ENCODE measurements at regions not wholly inside any gene's neighbourhood (a gene's known extent, or its start where the extent isn't known, plus 50 kb on each side); places are given as distances from the start of the nearest gene placed in this dataset.
"Not testable (repeated sequence)": the region's sequence is repeated elsewhere in the genome, so short reads cannot be mapped to it uniquely, and the experiment has no call there.

DNA sequence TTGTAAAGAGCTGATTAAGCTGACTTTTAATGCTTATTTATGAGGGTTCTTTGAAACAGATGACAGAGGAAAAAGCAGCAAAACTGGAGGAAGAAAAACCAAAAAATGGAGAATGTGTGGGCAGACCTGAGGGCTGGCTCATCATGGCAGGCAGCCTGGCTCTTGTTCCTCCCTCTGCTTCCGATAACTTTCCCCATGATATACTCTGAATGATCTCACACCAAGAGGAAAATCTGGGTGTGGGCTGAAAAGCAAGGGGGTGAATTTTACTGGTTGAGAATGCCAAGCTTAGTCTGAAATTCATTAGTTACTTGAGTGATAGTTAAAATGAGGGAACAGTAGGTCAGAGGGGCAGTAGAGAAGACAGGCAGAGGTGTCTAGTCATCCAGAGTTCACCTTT is 330.1 kb upstream of the PRICKLE1 start:
- DNase-seq (ENCODE audit: low spot score), result no peak

DNA sequence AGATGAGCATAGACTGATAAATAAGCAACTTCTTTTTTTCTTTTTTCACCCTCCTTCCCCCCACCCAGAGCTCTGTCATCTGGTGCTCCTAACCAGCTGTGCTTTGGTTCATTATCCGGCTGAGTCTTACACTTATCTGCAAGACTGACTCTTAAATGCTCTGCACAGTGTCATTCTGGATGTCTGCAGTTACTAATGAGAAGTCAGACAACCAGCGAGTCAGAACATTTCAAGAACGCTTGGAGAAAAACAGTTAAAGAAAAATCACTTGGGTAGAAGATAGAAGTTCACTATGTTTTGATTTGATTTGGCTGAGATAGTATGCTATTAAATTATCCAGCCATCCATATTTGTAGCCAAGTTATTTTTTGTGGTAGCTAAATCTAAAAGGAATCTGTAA is 328.9 kb upstream of the PRICKLE1 start:
- DNase-seq (ENCODE audit: low spot score), result no peak

GRCh38 chr12:42916143-42916542 is 326.6 kb upstream of the PRICKLE1 start:
- no peak for DNase-seq (ENCODE audit: low spot score)

DNA sequence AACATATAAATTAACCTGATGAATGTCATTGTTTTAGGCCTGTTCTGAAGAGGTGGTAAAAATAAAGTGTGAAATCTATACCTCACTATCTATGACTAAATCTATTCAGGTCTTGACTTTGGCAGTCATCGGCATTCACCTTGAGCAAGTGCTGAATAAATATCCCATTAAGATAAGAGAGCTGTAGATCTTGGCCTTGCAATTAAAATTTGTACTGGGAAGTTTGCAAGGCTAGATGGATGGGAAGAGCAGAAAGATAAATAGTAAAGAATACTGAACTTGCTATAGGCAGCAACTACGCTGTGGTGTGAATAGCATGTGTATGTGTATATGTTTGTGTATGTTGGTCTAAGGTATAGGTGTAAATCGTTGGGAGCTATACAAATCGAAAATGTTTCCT is 325.9 kb upstream of the PRICKLE1 start:
- DNase-seq (ENCODE audit: low spot score), result no peak

DNA sequence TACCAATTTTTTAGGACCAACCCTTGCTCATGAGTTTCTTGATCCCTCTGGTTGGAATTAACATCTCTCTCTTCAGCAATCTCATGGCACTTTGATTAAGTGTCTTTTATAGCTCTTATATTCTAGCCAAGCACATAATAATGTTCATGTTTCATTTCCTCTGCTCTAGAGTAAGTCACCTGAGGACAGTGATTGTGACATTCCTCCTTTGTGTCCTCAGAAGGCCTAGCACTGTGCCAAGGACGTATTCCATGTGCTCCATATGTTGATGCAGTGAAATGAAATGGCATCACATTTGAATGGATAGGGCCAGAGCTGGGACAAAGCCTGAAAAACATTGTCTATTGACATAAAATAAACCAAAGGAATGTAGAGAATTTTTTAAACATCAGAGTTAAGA is 322.8 kb upstream of the PRICKLE1 start:
- DNase-seq (ENCODE audit: low spot score), result no peak

- no peak for DNase-seq (ENCODE audit: low spot score)
Measured at GRCh38 chr12:42910656-42911055, 321.1 kb upstream of the PRICKLE1 start.

GRCh38 chr12:42908712-42909111 is 319.2 kb upstream of the PRICKLE1 start:
- no peak for DNase-seq (ENCODE audit: low spot score)

- not testable (repeated sequence) for DNase-seq (ENCODE audit: low spot score)
Measured at GRCh38 chr12:42906801-42907200, 317.3 kb upstream of the PRICKLE1 start.

GRCh38 chr12:42905419-42905705 is 315.8 kb upstream of the PRICKLE1 start:
- DNase-seq (ENCODE audit: low spot score), result no peak

GRCh38 chr12:42904683-42905418 is 315.3 kb upstream of the PRICKLE1 start:
- DNase-seq (ENCODE audit: low spot score), result peak; percentile 1

DNA sequence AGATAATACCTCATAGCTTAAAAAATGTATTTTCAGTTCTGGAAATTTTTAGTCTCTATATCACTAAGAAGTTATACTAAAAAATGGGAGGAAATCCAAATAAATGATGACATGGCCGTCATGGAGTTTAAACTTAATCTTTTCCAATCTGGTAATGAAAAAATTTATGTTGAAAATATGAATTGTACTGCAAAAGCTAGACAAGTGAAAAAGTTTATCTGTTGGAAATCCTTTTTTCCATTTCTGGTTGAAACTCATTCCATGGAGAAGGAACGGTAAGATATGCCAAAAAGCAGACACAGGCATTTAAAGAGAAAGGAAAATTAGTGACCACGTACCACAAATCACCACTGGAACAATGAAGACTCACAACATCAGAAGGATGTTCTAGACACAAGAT is 314.2 kb upstream of the PRICKLE1 start:
- no peak for DNase-seq (ENCODE audit: low spot score)

- no peak for DNase-seq (ENCODE audit: low spot score)
Measured at GRCh38 chr12:42902001-42902400, 312.5 kb upstream of the PRICKLE1 start.

DNA sequence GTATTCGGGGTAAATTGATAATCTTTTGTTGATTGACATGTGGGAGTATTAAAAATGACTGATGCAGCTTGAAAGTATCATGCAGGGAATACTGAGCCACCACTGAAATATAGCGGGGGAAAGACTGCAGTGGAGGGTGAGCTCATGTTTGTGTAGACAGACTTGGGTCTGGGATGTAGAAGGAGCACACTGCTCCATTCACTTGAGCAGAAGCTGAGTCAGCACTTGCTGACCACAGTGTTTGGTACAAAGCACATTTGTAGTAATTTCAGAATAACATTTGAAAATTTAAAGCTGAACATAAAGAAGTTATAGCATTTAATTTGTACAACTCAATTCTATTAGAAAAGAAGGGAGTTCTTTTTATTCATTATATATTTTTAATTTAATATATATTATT is 304.3 kb upstream of the PRICKLE1 start:
- DNase-seq (ENCODE audit: low spot score), result no peak

GRCh38 chr12:42892702-42893551 is 303.4 kb upstream of the PRICKLE1 start:
- DNase-seq (ENCODE audit: low spot score), result no peak

DNA sequence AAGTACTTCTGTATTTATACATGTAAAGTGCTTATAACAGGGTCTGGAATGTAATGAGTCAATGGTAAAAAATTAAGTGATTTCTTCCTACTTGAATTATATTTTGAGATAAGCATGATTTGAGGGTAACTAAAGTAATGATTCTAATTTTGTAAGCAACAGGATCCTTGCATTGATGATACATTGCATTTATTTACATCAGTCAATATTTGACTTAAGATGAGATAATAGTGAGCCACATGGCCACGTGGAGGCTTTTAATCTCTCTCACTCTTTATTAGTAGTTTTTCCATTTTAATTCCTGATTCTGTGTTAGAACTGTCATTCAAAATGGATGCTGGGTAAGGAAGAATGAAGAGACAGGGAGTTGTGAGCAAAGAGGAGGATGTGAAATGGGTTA is 298.1 kb upstream of the PRICKLE1 start:
- no peak for DNase-seq (ENCODE audit: low spot score)

GRCh38 chr12:42886160-42886559 is 296.6 kb upstream of the PRICKLE1 start:
- DNase-seq (ENCODE audit: low spot score), result no peak

DNA sequence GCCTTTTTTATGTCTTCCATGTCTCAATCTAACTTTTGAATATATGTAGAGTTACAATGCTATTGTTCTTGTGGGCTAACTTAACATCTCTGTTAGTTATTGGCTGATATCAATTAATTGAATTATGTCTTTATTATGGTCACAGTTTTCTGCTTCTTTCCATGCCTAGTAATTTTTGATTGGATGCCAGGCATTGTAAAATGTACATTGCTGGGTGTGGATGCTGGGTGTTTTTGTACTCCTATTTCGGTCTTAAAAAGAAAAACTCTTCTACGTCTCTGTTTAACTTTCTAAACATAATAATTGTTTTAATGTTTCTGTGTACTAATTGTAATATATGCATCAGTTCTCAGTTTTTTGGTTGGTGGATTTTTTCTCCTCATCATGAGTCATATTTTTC is 296.1 kb upstream of the PRICKLE1 start:
- DNase-seq (ENCODE audit: low spot score), result no peak

DNA sequence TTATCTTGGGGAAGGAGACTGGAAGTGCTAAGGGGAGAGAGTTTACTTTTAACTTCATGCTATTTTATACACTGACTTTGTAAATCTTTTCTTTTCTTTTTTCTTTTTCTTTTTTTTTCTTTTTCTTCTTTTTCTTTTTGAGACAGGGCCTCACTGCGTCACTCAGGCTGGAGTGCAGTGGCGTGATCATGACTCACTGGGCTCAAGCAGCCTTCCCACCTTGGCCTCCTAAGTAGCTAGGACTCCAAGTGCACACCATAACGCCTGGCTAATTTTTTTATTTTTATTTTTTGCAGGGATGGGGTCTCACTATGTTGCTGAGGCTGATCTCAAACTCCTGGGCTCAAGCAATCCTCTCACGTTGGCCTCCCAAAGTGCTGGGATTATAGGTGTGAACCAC is 294.6 kb upstream of the PRICKLE1 start:
- DNase-seq (ENCODE audit: low spot score), result no peak

DNA sequence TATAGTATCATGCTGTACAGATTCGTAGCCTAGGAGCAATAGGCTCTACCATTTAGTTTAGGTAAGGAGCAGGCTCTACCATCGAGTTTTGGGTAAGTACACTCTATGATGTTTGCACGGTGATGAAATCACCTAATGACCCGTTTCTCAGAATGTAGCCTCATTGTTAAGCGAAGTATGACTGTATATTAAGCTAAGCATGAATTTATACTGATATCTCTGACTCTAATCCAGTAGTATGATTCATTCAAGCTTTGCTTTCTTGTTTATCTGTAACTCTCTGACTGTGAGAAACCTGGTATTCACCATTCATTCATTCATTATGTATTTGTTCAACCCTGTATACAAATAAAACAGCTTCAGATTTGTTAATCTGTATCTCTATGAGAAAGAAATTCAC is 283.9 kb upstream of the PRICKLE1 start:
- no peak for DNase-seq (ENCODE audit: low spot score)

- no peak for DNase-seq (ENCODE audit: low spot score)
Measured at GRCh38 chr12:42871816-42872215, 282.3 kb upstream of the PRICKLE1 start.

GRCh38 chr12:42868291-42868690 is 278.7 kb upstream of the PRICKLE1 start:
- DNase-seq (ENCODE audit: low spot score), result no peak

- no peak for DNase-seq (ENCODE audit: low spot score)
Measured at GRCh38 chr12:42865282-42865681, 275.7 kb upstream of the PRICKLE1 start.

- no peak for DNase-seq (ENCODE audit: low spot score)
Measured at GRCh38 chr12:42862055-42862454, 272.5 kb upstream of the PRICKLE1 start.

GRCh38 chr12:42860331-42860730 is 270.8 kb upstream of the PRICKLE1 start:
- not testable (repeated sequence) for DNase-seq (ENCODE audit: low spot score)
